Neuron (in vitro differentiated cells): ENCODE measurements at regions not wholly inside any gene's neighbourhood (a gene's known extent, or its start where the extent isn't known, plus 50 kb on each side); places are given as distances from the start of the nearest gene placed in this dataset.

ENCODE experiments used
- H2AFZ ChIP-seq: one replicate; pipeline ENCODE4 v1.6.1; 2013; ENCODE audit warnings: low read depth, mild to moderate bottlenecking, inconsistent platforms, low read length, moderate library complexity
- H3K27me3 ChIP-seq: one replicate; pipeline ENCODE4 v1.6.1; 2013; ENCODE audit warnings: low read length; ENCODE audit not compliant: insufficient read depth
- H3K36me3 ChIP-seq: one replicate; pipeline ENCODE4 v1.6.1; 2013; ENCODE audit warnings: low read length; ENCODE audit not compliant: insufficient read depth
- H3K4me1 ChIP-seq: one replicate; pipeline ENCODE4 v1.6.1; 2013; ENCODE audit warnings: low read length; ENCODE audit not compliant: insufficient read depth
- H3K4me3 ChIP-seq: 2 replicates; pipeline ENCODE4 v1.5.1; 2013; ENCODE audit warnings: mild to moderate bottlenecking, low read length, moderate library complexity
- H3K9me3 ChIP-seq: one replicate; pipeline ENCODE4 v1.6.1; 2013; ENCODE audit warnings: low read length

DNA sequence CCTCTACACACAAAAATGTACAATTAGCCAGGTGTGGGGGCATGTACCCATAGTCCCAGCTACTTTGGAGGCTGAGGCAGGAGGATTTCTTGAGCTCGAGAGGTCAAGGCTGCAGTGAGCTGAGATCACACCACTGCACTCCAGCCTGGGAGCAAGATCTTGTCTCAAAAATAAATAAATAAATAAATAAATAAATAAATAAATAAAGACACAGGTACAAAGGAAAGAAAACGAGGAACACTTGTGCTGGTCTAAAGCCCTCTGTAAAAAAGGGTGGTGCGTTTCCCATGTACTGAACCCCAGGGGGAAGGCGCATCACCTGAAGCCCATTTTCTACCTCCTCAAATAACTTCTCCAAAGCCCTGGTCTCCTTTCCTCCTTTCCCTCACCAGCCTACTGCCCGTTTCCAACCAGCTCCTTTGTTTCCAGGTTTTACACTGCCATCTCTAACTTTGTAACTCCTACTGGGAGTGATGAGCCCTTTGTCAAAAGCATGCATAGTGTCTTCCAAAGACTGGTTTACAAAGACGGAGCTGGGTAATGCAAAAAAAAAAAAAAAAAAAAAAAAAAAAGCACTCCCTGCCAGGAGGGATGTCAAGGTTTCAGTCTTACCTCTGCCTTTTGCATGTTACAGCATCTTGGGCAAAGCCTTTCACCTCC, 81.5 kb upstream of the SOX4 start:
- no peaks in the 10 kb centered on the region for H3K36me3 ChIP-seq
- no peak overlapping the region for H2AFZ ChIP-seq

GRCh38 chr6:21514288-21514687, 79.3 kb upstream of the SOX4 start:
- H3K4me1 ChIP-seq: no peaks in the 10 kb centered on the region
- H3K4me3 ChIP-seq: no peak overlapping the region

More for the DNA sequence above, 81.5 kb upstream of the SOX4 start:
- Histone ChIP-seq H3K4me1 (no peaks in the 10 kb centered on the region), H3K4me3 (no peak overlapping the region), H3K27me3 (no peaks in the 10 kb centered on the region), H3K9me3 (peaks cover 2% of the 10 kb centered on the region)

DNA sequence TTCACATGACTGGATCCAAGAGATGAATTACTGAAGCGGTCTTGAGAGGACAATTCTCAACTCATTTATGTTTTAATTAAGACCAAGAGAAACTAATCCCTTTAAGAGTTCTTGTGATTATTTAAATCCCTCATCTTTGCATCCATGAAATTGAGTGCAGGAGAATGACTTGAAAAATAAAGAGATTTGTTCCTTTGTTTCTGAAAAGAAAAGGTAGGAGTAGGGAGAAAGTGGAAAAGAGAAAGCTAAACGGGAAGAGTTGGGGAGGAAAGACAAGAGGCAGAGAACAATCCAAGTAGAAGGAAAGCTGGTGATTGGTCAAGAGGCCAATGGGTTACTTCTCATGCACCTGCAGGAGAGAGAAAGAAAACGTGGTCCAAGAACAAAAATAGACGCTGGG, 75.2 kb upstream of the SOX4 start:
- Histone ChIP-seq H2AFZ (no peak overlapping the region), H3K4me1 (no peaks in the 10 kb centered on the region), H3K27me3 (no peaks in the 10 kb centered on the region), H3K4me3 (no peak overlapping the region), H3K9me3 (no peaks in the 10 kb centered on the region), H3K36me3 (no peaks in the 10 kb centered on the region)

More at GRCh38 chr6:21514288-21514687, 79.3 kb upstream of the SOX4 start:
- no peaks in the 10 kb centered on the region for H3K27me3 ChIP-seq
- H3K9me3 ChIP-seq: peaks cover 2% of the 10 kb centered on the region
- no peaks in the 10 kb centered on the region for H3K36me3 ChIP-seq
- H2AFZ ChIP-seq: no peak overlapping the region

DNA sequence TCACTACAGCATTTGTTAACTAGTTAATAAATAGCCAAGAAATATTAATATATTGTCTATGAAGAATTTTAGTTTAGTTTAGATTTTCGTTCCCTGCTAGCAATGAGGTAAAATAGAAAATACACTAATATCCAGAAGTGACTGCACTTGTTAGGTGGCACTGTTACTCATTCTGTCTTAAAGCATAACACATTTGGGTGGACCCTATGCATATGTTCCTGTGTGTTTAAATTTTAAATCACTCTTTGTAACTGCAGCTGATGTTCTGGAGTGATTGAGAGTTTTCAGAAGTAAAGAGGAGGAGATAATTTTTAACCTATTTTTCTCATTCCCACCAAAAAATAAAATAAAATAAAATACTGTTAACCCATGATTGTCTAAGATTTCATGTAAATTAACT, 73.9 kb upstream of the SOX4 start:
- peaks cover 4% of the 10 kb centered on the region for H3K4me1 ChIP-seq
- no peaks in the 10 kb centered on the region for H3K36me3 ChIP-seq
- no peak overlapping the region for H3K4me3 ChIP-seq
- H2AFZ ChIP-seq: no peak overlapping the region
- H3K27me3 ChIP-seq: no peaks in the 10 kb centered on the region
- no peaks in the 10 kb centered on the region for H3K9me3 ChIP-seq

- H3K9me3 ChIP-seq: no peaks in the 10 kb centered on the region
- H3K36me3 ChIP-seq: no peaks in the 10 kb centered on the region
- H3K4me3 ChIP-seq: no peak overlapping the region
- no peak overlapping the region for H2AFZ ChIP-seq
- H3K4me1 ChIP-seq: peaks cover 4% of the 10 kb centered on the region
- no peaks in the 10 kb centered on the region for H3K27me3 ChIP-seq
Observed at GRCh38 chr6:21521276-21521675, 72.3 kb upstream of the SOX4 start.

GRCh38 chr6:21522143-21522747, 71.3 kb upstream of the SOX4 start:
- no peak overlapping the region for H3K4me3 ChIP-seq
- no peaks in the 10 kb centered on the region for H3K9me3 ChIP-seq
- no peak overlapping the region for H2AFZ ChIP-seq
- peaks cover 4% of the 10 kb centered on the region for H3K4me1 ChIP-seq
- H3K27me3 ChIP-seq: no peaks in the 10 kb centered on the region
- H3K36me3 ChIP-seq: no peaks in the 10 kb centered on the region

- Histone ChIP-seq H3K4me1 (peaks cover 4% of the 10 kb centered on the region), H3K27me3 (no peaks in the 10 kb centered on the region), H2AFZ (no peak overlapping the region), H3K4me3 (no peak overlapping the region), H3K9me3 (no peaks in the 10 kb centered on the region), H3K36me3 (no peaks in the 10 kb centered on the region)
Observed at GRCh38 chr6:21522797-21523456, 70.6 kb upstream of the SOX4 start.

DNA sequence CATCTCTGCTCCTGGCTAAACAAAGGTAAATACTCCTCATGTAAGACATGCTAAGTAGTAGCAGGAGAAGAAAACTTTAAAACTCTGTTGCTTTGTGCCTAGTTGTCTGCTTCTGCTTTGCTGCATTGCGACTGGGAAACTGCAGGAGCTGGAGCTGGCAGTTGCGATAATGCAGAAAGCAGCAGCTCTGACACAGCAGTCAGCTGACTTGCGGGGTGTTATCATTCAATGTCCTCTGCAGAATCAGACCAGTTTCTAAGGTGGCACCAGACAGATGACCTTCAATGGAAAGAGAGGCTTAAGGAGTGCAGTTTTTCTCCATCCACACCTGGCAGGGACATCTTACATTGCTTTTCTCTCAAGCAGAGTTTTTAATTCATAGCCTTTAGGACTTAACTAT, 69.9 kb upstream of the SOX4 start:
- Histone ChIP-seq H3K4me1 (peaks cover 4% of the 10 kb centered on the region), H2AFZ (no peak overlapping the region), H3K36me3 (no peaks in the 10 kb centered on the region), H3K9me3 (no peaks in the 10 kb centered on the region), H3K4me3 (no peak overlapping the region), H3K27me3 (no peaks in the 10 kb centered on the region)

DNA sequence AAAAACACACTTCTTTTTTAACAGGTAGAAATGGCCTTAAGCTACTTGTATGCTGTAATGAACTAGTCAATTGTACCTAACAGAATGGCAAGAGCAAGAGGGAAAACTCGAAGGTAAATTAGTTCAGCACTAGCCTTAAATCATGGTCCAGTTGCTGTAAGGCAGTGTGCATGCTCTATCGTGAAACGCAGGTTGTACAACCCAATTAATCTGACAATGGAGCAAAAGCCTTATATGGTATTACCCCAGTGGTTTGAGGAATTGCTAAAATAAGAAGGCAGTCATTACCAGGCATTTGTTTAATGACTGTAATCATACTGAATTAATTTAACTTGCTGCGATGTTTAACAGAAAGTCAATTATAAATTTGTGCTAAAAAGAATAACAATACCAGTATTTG, 69.3 kb upstream of the SOX4 start:
- Histone ChIP-seq H3K4me3 (no peak overlapping the region), H2AFZ (no peak overlapping the region), H3K4me1 (peaks cover 4% of the 10 kb centered on the region), H3K9me3 (no peaks in the 10 kb centered on the region), H3K36me3 (no peaks in the 10 kb centered on the region), H3K27me3 (no peaks in the 10 kb centered on the region)

- H3K4me1 ChIP-seq: peaks cover 4% of the 10 kb centered on the region
- no peaks in the 10 kb centered on the region for H3K36me3 ChIP-seq
- peaks cover 3% of the 10 kb centered on the region for H3K9me3 ChIP-seq
- H3K27me3 ChIP-seq: no peaks in the 10 kb centered on the region
- no peak overlapping the region for H3K4me3 ChIP-seq
- no peak overlapping the region for H2AFZ ChIP-seq
Observed at GRCh38 chr6:21526974-21527373, 66.6 kb upstream of the SOX4 start.

GRCh38 chr6:21527731-21528130, 65.8 kb upstream of the SOX4 start:
- Histone ChIP-seq H3K4me1 (peaks cover 4% of the 10 kb centered on the region), H3K9me3 (peaks cover 3% of the 10 kb centered on the region), H2AFZ (no peak overlapping the region), H3K27me3 (no peaks in the 10 kb centered on the region), H3K4me3 (no peak overlapping the region), H3K36me3 (no peaks in the 10 kb centered on the region)

DNA sequence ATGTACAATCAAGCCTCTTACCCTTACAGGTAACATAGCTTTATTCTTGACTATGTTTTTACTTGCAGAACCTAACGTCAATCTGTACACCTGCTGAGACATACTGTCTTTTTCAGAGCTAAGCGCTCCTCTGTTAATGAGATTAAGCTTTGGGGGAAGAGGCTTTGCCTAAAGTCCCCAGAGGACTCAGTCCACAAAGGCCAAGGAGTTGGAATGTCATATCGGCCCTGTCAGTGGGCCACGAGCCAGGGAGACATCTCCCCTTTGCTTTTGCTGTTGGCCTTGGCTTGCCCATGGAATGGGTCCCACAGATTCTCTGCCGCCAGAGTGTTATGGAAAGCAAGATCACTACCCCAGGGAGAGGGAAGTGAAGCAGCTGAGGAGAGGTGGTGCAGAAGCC, 64.1 kb upstream of the SOX4 start:
- peaks cover 3% of the 10 kb centered on the region for H3K9me3 ChIP-seq

DNA sequence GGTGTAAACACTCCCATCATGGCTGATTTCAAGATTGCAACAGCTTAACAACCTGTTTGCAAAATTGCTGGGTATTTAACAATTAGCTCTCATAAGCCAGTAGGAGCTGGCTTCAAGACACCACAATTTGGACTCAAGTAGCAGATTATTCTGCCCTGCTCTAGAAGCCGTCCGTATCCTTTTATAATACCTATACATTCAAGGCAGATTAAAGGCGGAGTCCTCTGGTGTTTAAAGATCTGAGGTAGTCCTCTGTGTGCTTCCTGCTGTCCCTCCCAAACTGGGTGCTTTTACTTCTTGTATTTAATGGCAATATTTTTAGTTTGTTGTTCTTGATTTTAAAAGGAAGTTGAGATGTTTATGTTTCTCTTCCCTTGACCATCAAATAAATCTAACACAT, 62.2 kb upstream of the SOX4 start:
- no peaks in the 10 kb centered on the region for H3K27me3 ChIP-seq
- H3K36me3 ChIP-seq: no peaks in the 10 kb centered on the region
- H2AFZ ChIP-seq: no peak overlapping the region
- H3K4me3 ChIP-seq: no peak overlapping the region
- no peaks in the 10 kb centered on the region for H3K4me1 ChIP-seq
- peaks cover 3% of the 10 kb centered on the region for H3K9me3 ChIP-seq

More for the DNA sequence above, 64.1 kb upstream of the SOX4 start:
- H3K4me3 ChIP-seq: no peak overlapping the region
- H2AFZ ChIP-seq: no peak overlapping the region
- no peaks in the 10 kb centered on the region for H3K27me3 ChIP-seq
- H3K36me3 ChIP-seq: no peaks in the 10 kb centered on the region
- no peaks in the 10 kb centered on the region for H3K4me1 ChIP-seq
